ENCODE measurements at regions not wholly inside any gene's neighbourhood (a gene's known extent, or its start where the extent isn't known, plus 50 kb on each side); places are given as distances from the start of the nearest gene placed in this dataset.

DNA sequence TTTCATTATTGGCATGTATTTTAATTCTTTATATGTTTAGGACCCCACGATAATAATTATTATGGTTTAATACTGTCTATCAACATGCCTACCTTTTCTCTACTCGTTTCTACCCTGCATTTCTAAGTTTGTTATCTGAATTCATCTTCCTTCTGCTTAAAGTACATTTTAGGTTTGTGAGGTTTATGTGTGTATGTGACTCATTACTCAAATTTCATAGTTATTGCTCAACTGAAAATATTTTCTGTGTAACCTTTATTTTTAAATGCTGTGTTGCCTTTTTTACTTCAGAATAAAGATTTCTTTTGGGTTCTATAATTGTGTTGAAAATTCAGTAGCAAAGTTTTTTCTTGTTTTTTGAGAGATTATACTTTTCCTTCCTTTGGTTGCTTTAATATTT, 933.9 kb upstream of the LRRTM1 start:
- Histone ChIP-seq H3K4me3 (no peak overlapping the region), H3K27ac (no peak overlapping the region), H3K27me3 (replicated peaks) (no peaks in the 10 kb centered on the region), H3K9me3 (replicated peaks) (no peaks in the 10 kb centered on the region), H3K36me3 (no peaks in the 10 kb centered on the region), H3K4me1 (replicated peaks) (no peaks in the 10 kb centered on the region)
- DNase-seq (ENCODE audit: low read depth in 1 of 2, low spot score in 2 of 2), result no peak

DNA sequence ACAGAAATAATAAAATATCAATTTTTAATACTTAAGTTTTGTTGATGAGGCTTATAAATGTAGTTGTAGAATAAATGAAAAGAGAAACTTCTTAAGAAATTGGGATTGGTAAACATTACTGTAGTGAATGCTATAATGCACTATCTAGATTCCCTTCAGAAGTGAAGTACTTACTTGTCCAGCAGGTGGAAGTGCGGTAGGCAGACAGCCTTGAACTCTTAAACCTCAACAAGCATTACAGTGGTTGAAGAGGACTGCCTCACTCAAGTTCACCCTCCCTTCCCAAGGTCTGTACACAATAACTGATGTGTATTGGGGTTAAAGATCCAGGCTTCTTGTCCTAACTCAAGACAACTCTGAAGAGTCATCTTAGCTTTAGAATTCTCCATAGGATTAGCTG, 931.0 kb upstream of the LRRTM1 start:
- Histone ChIP-seq H3K36me3 (no peaks in the 10 kb centered on the region), H3K4me1 (replicated peaks) (no peaks in the 10 kb centered on the region), H3K4me3 (no peak overlapping the region), H3K27me3 (replicated peaks) (no peaks in the 10 kb centered on the region), H3K27ac (no peak overlapping the region), H3K9me3 (replicated peaks) (no peaks in the 10 kb centered on the region)
- DNase-seq (ENCODE audit: low read depth in 1 of 2, low spot score in 2 of 2), result no peak

DNA sequence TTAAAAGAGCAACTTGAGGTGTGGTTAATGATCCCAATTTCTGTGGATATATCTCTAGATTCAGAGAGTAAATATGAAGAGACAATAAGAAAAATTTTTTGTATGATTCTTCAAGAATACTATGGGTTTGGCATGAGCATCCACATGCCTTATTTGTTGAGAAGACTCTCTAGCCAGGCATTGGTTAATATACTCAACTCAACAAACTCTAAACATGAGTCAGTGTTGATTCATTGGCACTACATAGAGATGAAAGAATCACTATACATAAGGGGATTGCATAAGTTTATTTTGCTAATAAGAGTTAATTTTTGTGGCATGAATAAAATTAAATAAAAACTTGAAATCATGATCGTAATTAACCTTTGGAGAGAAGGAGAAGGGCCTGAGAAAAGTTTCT, 930.2 kb upstream of the LRRTM1 start:
- Histone ChIP-seq H3K4me1 (replicated peaks) (no peaks in the 10 kb centered on the region), H3K9me3 (replicated peaks) (no peaks in the 10 kb centered on the region), H3K27me3 (replicated peaks) (no peaks in the 10 kb centered on the region), H3K4me3 (no peak overlapping the region), H3K36me3 (no peaks in the 10 kb centered on the region), H3K27ac (no peak overlapping the region)
- no peak for DNase-seq (ENCODE audit: low read depth in 1 of 2, low spot score in 2 of 2)

DNA sequence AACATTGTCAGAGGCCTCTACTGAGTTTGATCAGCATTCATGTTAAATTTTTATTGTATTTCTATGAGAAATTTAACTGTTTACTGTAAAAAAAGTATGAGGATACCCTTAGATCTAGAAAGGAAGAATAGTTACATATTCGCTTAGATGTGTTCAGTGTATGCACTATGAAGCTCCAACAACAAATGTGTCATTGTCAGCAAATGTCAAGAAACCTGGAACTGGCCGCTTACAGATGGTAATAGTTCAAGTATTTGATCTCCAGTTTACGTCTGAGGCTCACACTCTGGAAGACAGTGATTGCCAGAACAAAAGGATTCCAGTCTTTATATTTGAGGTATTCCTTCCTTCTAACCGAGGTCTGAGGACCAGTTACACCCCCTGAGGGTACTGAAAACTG, 921.2 kb upstream of the LRRTM1 start:
- no peaks in the 10 kb centered on the region for H3K4me1 ChIP-seq (replicated peaks)
- H3K27me3 ChIP-seq (replicated peaks), result no peaks in the 10 kb centered on the region
- no peak overlapping the region for H3K27ac ChIP-seq
- H3K9me3 ChIP-seq (replicated peaks), result no peaks in the 10 kb centered on the region; the same call in 1 of the 2 replicates
- no peak overlapping the region for H3K4me3 ChIP-seq
- H3K36me3 ChIP-seq, result no peaks in the 10 kb centered on the region
- no peak for DNase-seq (ENCODE audit: low read depth in 1 of 2, low spot score in 2 of 2)

DNA sequence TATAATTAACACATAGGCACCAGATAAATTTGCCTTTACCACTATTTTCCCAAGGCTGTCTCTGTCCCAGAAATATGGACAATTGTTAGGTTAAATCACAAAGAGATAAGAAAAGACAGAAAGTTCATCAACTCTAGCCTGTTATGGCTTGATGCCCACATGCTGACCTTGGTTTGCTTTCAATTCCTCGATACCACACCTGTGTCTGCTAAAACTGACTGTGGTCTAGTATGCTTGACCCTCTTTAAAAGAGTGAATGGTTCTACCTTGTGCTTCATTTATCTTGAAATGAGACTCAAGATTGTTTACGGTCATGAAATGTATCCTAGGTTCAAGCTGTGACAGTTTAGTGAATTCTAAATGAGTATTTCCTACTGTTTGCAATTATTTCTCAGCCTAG, 909.0 kb upstream of the LRRTM1 start:
- Histone ChIP-seq H3K9me3 (replicated peaks) (no peaks in the 10 kb centered on the region), H3K4me1 (replicated peaks) (no peaks in the 10 kb centered on the region), H3K27ac (no peak overlapping the region), H3K36me3 (no peaks in the 10 kb centered on the region), H3K27me3 (replicated peaks) (no peaks in the 10 kb centered on the region), H3K4me3 (no peak overlapping the region)
- DNase-seq (ENCODE audit: low read depth in 1 of 2, low spot score in 2 of 2), result no peak

DNA sequence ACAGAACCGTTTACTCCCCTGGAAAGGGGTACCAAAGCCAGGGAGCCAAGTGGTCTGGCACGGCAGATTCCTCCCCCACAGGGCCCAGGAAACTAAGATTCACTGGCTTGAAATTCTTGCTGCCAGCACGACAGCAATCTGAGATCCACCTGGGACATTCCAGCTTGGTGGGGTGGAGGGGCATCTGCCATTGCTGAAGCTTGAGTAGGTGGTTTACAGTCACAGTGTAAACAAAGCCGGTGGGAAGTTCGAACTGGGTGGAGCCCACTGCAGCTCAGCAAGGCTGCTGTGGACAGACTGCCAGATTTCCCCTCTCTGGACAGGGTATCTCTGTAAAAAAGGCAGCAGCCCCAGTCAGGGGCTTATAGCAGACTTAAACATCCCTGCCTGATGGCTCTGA, 901.7 kb upstream of the LRRTM1 start:
- Histone ChIP-seq H3K27me3 (replicated peaks) (no peaks in the 10 kb centered on the region), H3K27ac (no peak overlapping the region), H3K36me3 (no peaks in the 10 kb centered on the region), H3K9me3 (replicated peaks) (peaks cover 6% of the 10 kb centered on the region), H3K4me1 (replicated peaks) (no peaks in the 10 kb centered on the region), H3K4me3 (no peak overlapping the region)
- DNase-seq (ENCODE audit: low read depth in 1 of 2, low spot score in 2 of 2), result no peak

DNA sequence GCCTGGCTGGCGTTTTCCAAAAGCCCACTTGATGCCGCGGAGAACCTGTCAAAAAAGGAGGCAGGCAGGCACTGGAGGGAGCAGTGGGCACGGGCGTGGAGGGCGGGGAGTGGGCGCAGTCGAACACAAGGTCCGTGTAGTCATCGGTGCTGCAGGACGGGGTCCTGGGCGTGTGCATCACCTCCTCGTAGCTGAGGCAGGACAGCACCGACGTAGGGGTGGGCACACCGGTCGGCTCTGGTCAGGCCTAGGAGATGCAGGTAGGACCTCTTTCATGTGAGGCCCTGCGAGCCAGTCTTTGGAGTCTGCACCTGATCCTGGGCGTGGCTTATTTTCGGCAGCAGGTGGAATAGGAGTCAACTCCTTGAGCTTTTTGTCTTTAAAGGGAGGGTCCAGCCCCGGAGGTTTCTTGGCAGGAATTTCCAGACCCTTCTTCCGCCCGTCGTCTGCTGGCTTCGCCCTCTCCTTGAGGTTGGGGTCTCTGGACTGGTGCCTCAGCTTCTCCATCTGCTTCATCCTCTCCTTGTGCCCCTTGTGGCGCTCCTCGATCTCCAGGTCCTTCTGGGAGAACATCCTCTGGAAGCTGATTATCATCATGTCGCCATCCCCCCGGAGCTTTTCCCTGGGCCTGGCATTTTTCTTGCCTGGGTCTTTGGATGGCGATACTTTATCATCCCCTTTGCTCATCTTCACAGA, 892.5 kb upstream of the LRRTM1 start:
- Histone ChIP-seq H3K4me1 (replicated peaks) (no peaks in the 10 kb centered on the region), H3K4me3 (no peak overlapping the region), H3K36me3 (no peaks in the 10 kb centered on the region), H3K27ac (no peak overlapping the region), H3K27me3 (replicated peaks) (no peaks in the 10 kb centered on the region), H3K9me3 (replicated peaks) (peaks cover 11% of the 10 kb centered on the region)
- DNase-seq (ENCODE audit: low read depth in 1 of 2, low spot score in 2 of 2), result peak in 1 of 2 experiments; percentile 28

DNA sequence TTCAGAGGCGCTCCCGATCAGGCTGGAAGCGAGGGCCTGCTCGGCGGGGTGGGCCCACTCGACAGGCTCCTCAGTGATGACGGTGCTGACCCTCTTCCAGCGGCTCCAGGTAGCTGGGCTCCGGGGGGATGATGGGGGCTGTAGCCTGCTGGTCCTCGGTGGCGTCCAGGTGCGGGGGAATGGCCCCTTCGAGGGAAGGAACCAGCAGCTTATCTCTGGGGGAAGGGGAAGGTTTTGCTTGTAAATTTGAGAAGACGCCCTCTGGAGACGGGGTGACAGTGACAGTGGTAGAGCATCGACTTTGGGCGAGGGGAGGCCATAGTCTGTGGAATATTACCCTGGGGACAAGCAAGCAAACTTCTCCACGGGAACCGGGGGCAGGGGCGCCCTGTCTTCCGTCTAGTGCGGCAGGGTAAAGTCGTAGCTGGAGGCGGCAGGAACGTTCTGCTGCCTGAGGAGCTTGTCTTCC, 891.9 kb upstream of the LRRTM1 start:
- Histone ChIP-seq H3K4me3 (no peak overlapping the region), H3K9me3 (replicated peaks) (peaks cover 7% of the 10 kb centered on the region), H3K27me3 (replicated peaks) (no peaks in the 10 kb centered on the region), H3K27ac (no peak overlapping the region), H3K4me1 (replicated peaks) (no peaks in the 10 kb centered on the region), H3K36me3 (no peaks in the 10 kb centered on the region)
- DNase-seq (ENCODE audit: low read depth in 1 of 2, low spot score in 2 of 2), result peak in 1 of 2 experiments; percentile 35

DNA sequence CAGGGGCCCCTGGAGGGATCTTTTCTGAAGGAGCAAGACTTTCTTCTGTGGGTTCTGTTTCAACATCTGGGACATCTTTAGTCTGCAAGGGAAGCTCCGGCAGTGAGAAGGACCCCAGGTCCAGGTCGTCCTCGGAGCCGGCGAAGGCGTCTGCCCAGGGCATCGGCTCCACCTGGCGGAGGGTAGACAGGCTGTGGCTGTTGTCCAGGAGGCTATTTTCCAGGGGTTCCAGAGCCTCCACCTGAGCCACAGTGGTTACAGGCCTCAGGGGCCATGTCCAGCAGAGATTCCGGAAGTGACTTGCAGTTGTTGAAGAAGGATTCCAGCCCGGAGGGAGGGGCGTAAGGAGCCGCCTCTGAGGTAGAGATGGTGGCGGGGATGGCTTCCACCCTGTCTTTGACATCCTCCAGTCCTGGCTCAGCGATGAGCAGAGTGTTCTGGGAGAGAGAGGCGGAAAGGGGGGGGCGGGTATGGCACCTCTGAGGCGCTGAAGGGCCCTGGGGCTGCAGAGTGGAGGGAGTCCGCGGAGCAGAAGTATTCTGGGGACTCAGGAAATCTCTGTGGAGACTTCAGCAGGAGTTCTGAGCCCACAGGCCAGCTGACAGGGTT, 891.3 kb upstream of the LRRTM1 start:
- Histone ChIP-seq H3K36me3 (no peaks in the 10 kb centered on the region), H3K4me1 (replicated peaks) (no peaks in the 10 kb centered on the region), H3K4me3 (no peak overlapping the region), H3K9me3 (replicated peaks) (peaks cover 4% of the 10 kb centered on the region; the same call in 1 of the 2 replicates), H3K27ac (no peak overlapping the region), H3K27me3 (replicated peaks) (no peaks in the 10 kb centered on the region)
- no peak for DNase-seq (ENCODE audit: low read depth in 1 of 2, low spot score in 2 of 2)

DNA sequence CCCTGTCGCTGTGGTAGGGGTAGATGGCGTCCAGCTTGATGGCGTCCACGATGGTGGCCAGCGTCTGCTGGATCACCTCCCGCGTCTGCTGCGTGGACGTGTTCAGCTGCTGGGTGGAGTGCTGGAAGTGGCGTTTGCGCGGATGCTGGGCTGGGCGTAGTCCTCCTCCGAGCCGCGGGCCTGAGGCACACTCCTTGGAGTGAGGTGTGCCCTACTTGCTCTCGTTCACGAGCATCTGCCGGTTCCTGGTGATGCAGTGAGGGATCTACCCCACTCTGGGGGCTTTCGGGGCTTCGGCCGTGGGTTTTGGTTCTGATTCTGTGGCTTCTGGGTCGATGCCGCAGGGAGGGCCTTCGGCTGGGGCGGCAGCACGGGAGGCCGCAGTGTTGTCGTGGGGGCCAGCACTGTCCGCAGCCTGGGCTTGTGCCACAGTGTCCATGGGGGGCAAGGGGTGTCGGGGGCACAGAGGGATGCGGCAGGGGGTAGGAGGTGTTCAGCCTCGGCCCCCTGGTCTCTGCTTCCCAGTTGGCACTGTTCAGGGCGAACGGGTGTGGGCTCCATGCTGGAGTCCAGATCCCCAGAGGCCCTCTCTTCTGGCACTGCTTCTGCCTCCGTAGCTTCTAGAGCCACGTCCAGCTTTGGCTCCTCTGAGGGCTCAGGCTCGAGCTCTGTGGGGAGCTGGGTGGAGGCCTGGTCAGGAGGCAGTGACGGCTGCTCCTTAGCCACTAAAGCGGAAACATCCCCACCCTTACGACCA, 890.6 kb upstream of the LRRTM1 start:
- Histone ChIP-seq H3K9me3 (replicated peaks) (peaks cover 4% of the 10 kb centered on the region; the same call in 1 of the 2 replicates), H3K4me3 (no peak overlapping the region), H3K36me3 (no peaks in the 10 kb centered on the region), H3K27me3 (replicated peaks) (no peaks in the 10 kb centered on the region), H3K27ac (no peak overlapping the region), H3K4me1 (replicated peaks) (no peaks in the 10 kb centered on the region)
- peak in 1 of 2 experiments; percentile 35 for DNase-seq (ENCODE audit: low read depth in 1 of 2, low spot score in 2 of 2)

DNA sequence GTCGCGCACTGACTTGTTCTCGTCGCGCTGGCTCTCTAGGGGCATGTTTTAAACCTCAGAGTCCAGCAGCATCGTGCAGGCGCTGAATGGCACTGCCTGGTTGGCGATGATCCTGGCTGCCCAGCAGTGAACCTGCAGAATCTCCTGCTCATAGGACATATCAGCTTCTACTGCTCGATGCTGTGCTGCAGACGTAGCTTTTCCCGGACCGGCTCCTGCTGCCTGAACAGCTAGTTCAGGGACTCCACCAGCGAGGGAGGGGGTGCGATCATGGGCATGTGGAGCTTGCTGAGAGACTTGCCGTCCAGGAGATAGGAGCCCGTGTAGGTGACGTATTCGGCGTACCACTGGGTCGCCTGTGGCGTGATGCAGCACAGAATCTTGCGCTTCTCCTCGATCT, 890.0 kb upstream of the LRRTM1 start:
- Histone ChIP-seq H3K27me3 (replicated peaks) (no peaks in the 10 kb centered on the region), H3K27ac (no peak overlapping the region), H3K4me1 (replicated peaks) (no peaks in the 10 kb centered on the region), H3K4me3 (no peak overlapping the region), H3K36me3 (no peaks in the 10 kb centered on the region), H3K9me3 (replicated peaks) (peaks cover 4% of the 10 kb centered on the region; the same call in 1 of the 2 replicates)
- peak in 1 of 2 experiments; percentile 35 for DNase-seq (ENCODE audit: low read depth in 1 of 2, low spot score in 2 of 2)

DNA sequence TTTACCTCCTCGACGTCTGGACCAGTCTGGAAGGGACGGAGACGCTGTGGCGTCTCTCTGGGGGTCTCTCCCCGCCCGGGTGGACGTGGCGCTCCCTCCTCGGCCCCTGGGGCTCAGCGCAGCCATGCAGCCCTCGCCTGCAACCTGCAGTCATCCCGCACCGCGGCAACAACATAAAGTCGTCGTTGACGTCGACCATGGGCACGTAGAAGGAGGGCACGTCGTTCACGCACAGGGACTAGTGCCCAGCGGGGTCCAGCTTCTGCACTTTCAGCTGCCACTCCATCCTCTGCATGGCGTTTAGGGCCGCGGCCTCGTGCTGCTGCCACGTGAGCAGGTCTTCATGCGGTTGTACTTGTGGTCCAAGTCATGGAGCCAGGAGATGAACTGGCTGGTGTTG, 889.6 kb upstream of the LRRTM1 start:
- H3K36me3 ChIP-seq, result no peaks in the 10 kb centered on the region
- no peak overlapping the region for H3K27ac ChIP-seq
- no peak overlapping the region for H3K4me3 ChIP-seq
- H3K4me1 ChIP-seq (replicated peaks), result no peaks in the 10 kb centered on the region
- peaks cover 4% of the 10 kb centered on the region; the same call in 1 of the 2 replicates for H3K9me3 ChIP-seq (replicated peaks)
- no peak for DNase-seq (ENCODE audit: low read depth in 1 of 2, low spot score in 2 of 2)
- H3K27me3 ChIP-seq (replicated peaks), result no peaks in the 10 kb centered on the region

DNA sequence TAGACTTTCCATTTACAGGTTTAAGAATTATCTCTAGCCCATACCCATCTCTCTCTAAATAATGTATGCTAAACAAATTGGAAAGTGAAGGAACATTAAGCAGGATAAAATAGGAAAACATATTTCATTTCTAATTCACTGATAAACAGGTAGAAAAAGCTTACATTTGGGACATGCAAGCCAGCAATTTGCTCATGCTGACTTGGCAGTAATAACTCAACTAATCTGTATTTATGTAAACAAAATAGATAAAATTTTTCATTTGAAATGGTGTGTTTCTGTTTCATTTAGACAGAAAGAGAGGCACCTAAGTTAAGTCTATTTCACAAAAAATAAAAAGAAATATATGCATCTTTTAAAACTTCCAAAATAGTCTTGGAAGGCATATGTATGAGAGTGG, 877.3 kb upstream of the LRRTM1 start:
- DNase-seq (ENCODE audit: low read depth in 1 of 2, low spot score in 2 of 2), result no peak
- no peaks in the 10 kb centered on the region for H3K27me3 ChIP-seq (replicated peaks)
- no peaks in the 10 kb centered on the region for H3K4me1 ChIP-seq (replicated peaks)
- H3K36me3 ChIP-seq, result no peaks in the 10 kb centered on the region
- no peak overlapping the region for H3K27ac ChIP-seq
- H3K9me3 ChIP-seq (replicated peaks), result no peaks in the 10 kb centered on the region
- H3K4me3 ChIP-seq, result no peak overlapping the region

DNA sequence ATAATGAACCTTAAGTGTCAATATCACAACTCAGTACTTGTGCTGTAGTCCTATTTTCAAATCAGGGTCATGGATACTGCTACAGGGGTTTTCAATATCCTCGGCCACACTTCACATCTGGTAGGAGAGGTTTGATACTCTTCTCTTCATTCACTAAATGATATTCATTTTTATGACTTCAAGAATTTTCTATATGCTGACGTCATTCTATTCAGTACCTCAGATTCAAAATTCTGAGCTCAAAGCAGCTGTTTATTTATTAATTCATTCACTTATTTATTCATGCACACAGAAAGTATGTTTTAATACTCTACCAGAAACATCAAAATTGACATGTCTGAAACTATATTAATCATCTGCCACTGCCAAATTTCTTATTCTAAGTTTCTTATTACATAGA, 866.9 kb upstream of the LRRTM1 start:
- Histone ChIP-seq H3K27me3 (replicated peaks) (no peaks in the 10 kb centered on the region), H3K36me3 (no peaks in the 10 kb centered on the region), H3K4me3 (no peak overlapping the region), H3K4me1 (replicated peaks) (no peaks in the 10 kb centered on the region), H3K9me3 (replicated peaks) (peaks cover 8% of the 10 kb centered on the region), H3K27ac (no peak overlapping the region)
- DNase-seq (ENCODE audit: low read depth in 1 of 2, low spot score in 2 of 2), result no peak
